Mesendoderm (in vitro differentiated cells): ENCODE measurements at regions not wholly inside any gene's neighbourhood (a gene's known extent, or its start where the extent isn't known, plus 50 kb on each side); places are given as distances from the start of the nearest gene placed in this dataset.

Experiments
- DNase-seq: peaks from one replicate; pipeline ENCODE4 v3.0.0; 2013
- H2AK5ac ChIP-seq: 2 replicates; pipeline ENCODE4 v1.6.1; 2013; ENCODE audit warnings: low read length, inconsistent platforms
- H2BK120ac ChIP-seq: 2 replicates; pipeline ENCODE4 v1.6.1; 2013; ENCODE audit warnings: low read depth, mild to moderate bottlenecking, low read length, moderate library complexity, mixed read lengths
- H2BK15ac ChIP-seq: replicated peaks from 2 replicates; pipeline ENCODE4 v1.6.1; 2013; ENCODE audit warnings: low read depth, mild to moderate bottlenecking, moderate library complexity
- H2BK5ac ChIP-seq: 2 replicates; pipeline ENCODE4 v1.6.1; 2013; ENCODE audit warnings: low read length, inconsistent platforms
- H3K18ac ChIP-seq: 2 replicates; pipeline ENCODE4 v1.6.1; 2013; ENCODE audit warnings: mild to moderate bottlenecking, low read length, mixed read lengths
- H3K23ac ChIP-seq: one replicate; pipeline ENCODE4 v1.6.1; 2013; ENCODE audit warnings: low read length
- H3K27ac ChIP-seq: 2 replicates; pipeline ENCODE4 v1.5.1; 2013; ENCODE audit warnings: low read depth, mild to moderate bottlenecking, inconsistent platforms, low read length, moderate library complexity
- H3K27me3 ChIP-seq: 2 replicates; pipeline ENCODE4 v1.6.1; 2013; ENCODE audit warnings: low read length, control low read depth, mild to moderate bottlenecking, inconsistent platforms; ENCODE audit not compliant: insufficient read depth, poor library complexity
- H3K36me3 ChIP-seq: 2 replicates; pipeline ENCODE4 v1.6.1; 2013; ENCODE audit warnings: low read length, inconsistent platforms; ENCODE audit not compliant: control insufficient read depth, insufficient read depth
- H3K4ac ChIP-seq: one replicate; pipeline ENCODE4 v1.6.1; 2013; ENCODE audit warnings: low read depth, mild to moderate bottlenecking, low read length, moderate library complexity
- H3K4me1 ChIP-seq: 2 replicates; pipeline ENCODE4 v1.6.1; 2013; ENCODE audit warnings: low read depth, low read length, inconsistent platforms; ENCODE audit not compliant: control insufficient read depth
- H3K4me2 ChIP-seq: 2 replicates; pipeline ENCODE4 v1.6.1; 2013; ENCODE audit warnings: low read length
- H3K4me3 ChIP-seq: 2 replicates; pipeline ENCODE4 v1.5.1; 2013; ENCODE audit warnings: mild to moderate bottlenecking, low read length
- H3K56ac ChIP-seq: one replicate; pipeline ENCODE4 v1.6.1; 2013; ENCODE audit warnings: low read length
- H3K79me1 ChIP-seq: 2 replicates; pipeline ENCODE4 v1.6.1; 2013; ENCODE audit warnings: low read length, inconsistent platforms
- H3K79me2 ChIP-seq: 2 replicates; pipeline ENCODE4 v1.6.1; 2013; ENCODE audit warnings: mild to moderate bottlenecking, low read length; ENCODE audit not compliant: control insufficient read depth, insufficient read depth
- H3K9ac ChIP-seq: 2 replicates; pipeline ENCODE4 v1.6.1; 2013; ENCODE audit warnings: low read length, inconsistent platforms
- H4K5ac ChIP-seq: one replicate; pipeline ENCODE4 v1.6.1; 2013; ENCODE audit warnings: low read length
- H4K8ac ChIP-seq: one replicate; pipeline ENCODE4 v1.6.1; 2013; ENCODE audit warnings: low read depth, mild to moderate bottlenecking, control low read depth, low read length, moderate library complexity
- WGBS: extraction: QIAGEN DNeasy Blood & Tissue Kit; methylation state at CpG from one replicate; pipeline ENCODE4 v1.1.7; 2013; ENCODE audit warnings: low lambda C conversion rate, missing lambda C conversion rate; ENCODE audit not compliant: insufficient coverage; ENCODE audit errors: extremely low coverage; 5-methylcytosine and 5-hydroxymethylcytosine counted together

- H2BK120ac ChIP-seq = no peak overlapping the region
- no peak overlapping the region for H3K23ac ChIP-seq
- no peaks in the 10 kb centered on the region for H3K36me3 ChIP-seq
- H2BK5ac ChIP-seq = no peak overlapping the region
- H3K27me3 ChIP-seq = no peaks in the 10 kb centered on the region
- WGBS = no CpG with 5 or more reads among the region's 5 CpGs
- H3K27ac ChIP-seq = no peak overlapping the region
- no peaks in the 10 kb centered on the region for H3K79me1 ChIP-seq
- H3K4me1 ChIP-seq = no peaks in the 10 kb centered on the region
- no peak overlapping the region for H2BK15ac ChIP-seq
- H2AK5ac ChIP-seq = no peak overlapping the region
- H3K18ac ChIP-seq = no peak overlapping the region
- H3K9ac ChIP-seq = no peak overlapping the region
- H3K4ac ChIP-seq = no peak overlapping the region
- no peak overlapping the region for H4K5ac ChIP-seq
- H3K56ac ChIP-seq = no peak overlapping the region
- H3K79me2 ChIP-seq = no peaks in the 10 kb centered on the region
- H3K4me2 ChIP-seq = no peak overlapping the region
- no peak overlapping the region for H4K8ac ChIP-seq
- DNase-seq = no peak
- H3K4me3 ChIP-seq = no peak overlapping the region
Measured at GRCh38 chr2:150647943-150648342, 160.5 kb upstream of the RND3 start.

- Histone ChIP-seq H4K5ac (no peak overlapping the region), H3K27me3 (no peaks in the 10 kb centered on the region), H3K4me1 (no peaks in the 10 kb centered on the region), H4K8ac (no peak overlapping the region), H3K18ac (no peak overlapping the region), H3K4me3 (no peak overlapping the region), H3K27ac (no peak overlapping the region), H2BK120ac (no peak overlapping the region), H3K56ac (no peak overlapping the region), H2BK15ac (no peak overlapping the region), H3K23ac (no peak overlapping the region), H3K4me2 (no peak overlapping the region), H2BK5ac (no peak overlapping the region), H3K79me2 (no peaks in the 10 kb centered on the region), H3K79me1 (no peaks in the 10 kb centered on the region), H3K36me3 (no peaks in the 10 kb centered on the region), H3K9ac (no peak overlapping the region), H2AK5ac (no peak overlapping the region), H3K4ac (no peak overlapping the region)
- no peak for DNase-seq
- WGBS = no CpG with 5 or more reads among the region's 4 CpGs
Measured at GRCh38 chr2:150646746-150647145, 159.3 kb upstream of the RND3 start.

GRCh38 chr2:150644298-150645067 is 157.0 kb upstream of the RND3 start:
- Histone ChIP-seq H2BK15ac (no peak overlapping the region), H3K4me3 (no peak overlapping the region), H3K36me3 (no peaks in the 10 kb centered on the region), H3K18ac (no peak overlapping the region), H3K27ac (no peak overlapping the region), H3K4me1 (no peaks in the 10 kb centered on the region), H4K5ac (no peak overlapping the region), H3K9ac (no peak overlapping the region), H2AK5ac (no peak overlapping the region), H3K56ac (no peak overlapping the region), H4K8ac (no peak overlapping the region), H2BK120ac (no peak overlapping the region), H3K79me1 (no peaks in the 10 kb centered on the region), H3K23ac (no peak overlapping the region), H3K27me3 (no peaks in the 10 kb centered on the region), H3K4ac (no peak overlapping the region), H3K4me2 (no peak overlapping the region), H2BK5ac (no peak overlapping the region), H3K79me2 (no peaks in the 10 kb centered on the region)
- DNase-seq = no peak
- WGBS = no CpG with 5 or more reads among the region's 5 CpGs

- no peak overlapping the region for H3K4me3 ChIP-seq
- H2AK5ac ChIP-seq = no peak overlapping the region
- H2BK15ac ChIP-seq = no peak overlapping the region
- no peak overlapping the region for H3K18ac ChIP-seq
- no peak overlapping the region for H4K8ac ChIP-seq
- H3K27me3 ChIP-seq = no peaks in the 10 kb centered on the region
- no peaks in the 10 kb centered on the region for H3K79me2 ChIP-seq
- no peak overlapping the region for H3K23ac ChIP-seq
- no CpG with 5 or more reads among the region's 10 CpGs for WGBS
- no peak overlapping the region for H2BK5ac ChIP-seq
- H2BK120ac ChIP-seq = no peak overlapping the region
- H3K4me2 ChIP-seq = no peak overlapping the region
- H3K4me1 ChIP-seq = no peaks in the 10 kb centered on the region
- no peak overlapping the region for H4K5ac ChIP-seq
- no peak overlapping the region for H3K56ac ChIP-seq
- no peak overlapping the region for H3K9ac ChIP-seq
- DNase-seq = no peak
- H3K27ac ChIP-seq = no peak overlapping the region
- no peak overlapping the region for H3K4ac ChIP-seq
- no peaks in the 10 kb centered on the region for H3K36me3 ChIP-seq
- H3K79me1 ChIP-seq = no peaks in the 10 kb centered on the region
Measured at GRCh38 chr2:150643114-150643725, 155.8 kb upstream of the RND3 start.

GRCh38 chr2:150640039-150640438 is 152.6 kb upstream of the RND3 start:
- Histone ChIP-seq H2BK5ac (no peak overlapping the region), H3K9ac (no peak overlapping the region), H3K79me2 (no peaks in the 10 kb centered on the region), H2BK15ac (no peak overlapping the region), H3K56ac (no peak overlapping the region), H3K4me3 (no peak overlapping the region), H3K27me3 (no peaks in the 10 kb centered on the region), H2BK120ac (no peak overlapping the region), H3K18ac (no peak overlapping the region), H3K27ac (no peak overlapping the region), H3K36me3 (no peaks in the 10 kb centered on the region), H3K4ac (no peak overlapping the region), H3K4me2 (no peak overlapping the region), H3K79me1 (no peaks in the 10 kb centered on the region), H3K4me1 (no peaks in the 10 kb centered on the region), H4K8ac (no peak overlapping the region), H2AK5ac (no peak overlapping the region), H3K23ac (no peak overlapping the region), H4K5ac (no peak overlapping the region)
- no peak for DNase-seq
- no CpG with 5 or more reads among the region's 4 CpGs for WGBS
